ENCODE measurements at regions not wholly inside any gene's neighbourhood (a gene's known extent, or its start where the extent isn't known, plus 50 kb on each side); places are given as distances from the start of the nearest gene placed in this dataset.
A peak's percentile ranks its signal among the peaks of the same experiment; 100 is the strongest.

- no peak for DNase-seq
Observed at GRCh38 chr2:8159211-8159965, 522.5 kb upstream of the ID2 start.

DNA sequence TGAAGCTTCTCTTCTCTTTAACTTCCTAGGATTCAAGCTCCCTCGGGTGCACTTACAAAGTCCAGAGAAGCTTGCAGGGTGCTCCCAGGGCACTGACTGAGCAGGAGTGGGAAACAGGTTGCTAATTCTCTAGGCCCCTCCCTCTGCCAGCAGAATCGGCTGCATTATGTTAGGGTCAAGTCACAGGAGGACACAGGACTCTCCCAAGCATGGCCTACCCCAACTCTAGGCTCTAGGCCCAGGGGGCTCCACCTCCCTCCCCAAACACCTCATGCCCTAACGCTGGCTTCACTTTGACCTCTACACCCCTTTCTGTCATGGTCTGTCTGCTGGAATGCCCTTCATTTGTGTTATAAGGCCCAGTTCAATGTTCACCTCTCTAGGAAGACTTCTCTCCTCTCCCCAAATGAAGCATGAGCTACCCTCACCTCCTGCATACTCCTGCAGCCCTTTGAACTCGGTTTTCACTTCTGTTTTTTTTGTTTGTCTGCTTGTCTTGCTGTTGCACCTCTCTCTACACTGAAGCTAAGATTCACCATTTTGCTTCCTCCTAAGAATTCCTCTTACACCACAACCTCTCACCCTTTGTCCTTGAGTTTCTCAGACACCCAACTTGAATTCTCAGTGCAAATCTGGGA is 521.8 kb upstream of the ID2 start:
- no peak for DNase-seq

DNA sequence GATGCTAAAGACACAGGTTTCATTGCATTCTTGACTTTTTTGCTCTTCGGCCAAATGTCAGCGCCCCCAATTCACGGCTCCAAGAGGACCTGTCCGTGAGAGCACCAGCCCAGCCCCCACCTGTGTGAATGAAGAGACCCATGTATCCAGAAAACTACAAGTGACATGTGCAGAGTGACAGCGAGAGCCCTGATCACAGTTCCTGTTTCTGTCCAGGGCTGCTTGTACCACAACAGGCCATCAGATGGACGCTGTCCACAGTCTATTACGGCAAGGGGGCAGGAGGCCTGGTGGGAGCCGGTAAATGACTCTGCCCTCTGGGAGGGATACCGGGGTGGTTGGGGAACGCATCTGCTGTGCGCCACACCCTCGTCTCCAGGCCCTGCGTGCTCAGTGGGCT is 520.9 kb upstream of the ID2 start:
- no peak for DNase-seq

DNA sequence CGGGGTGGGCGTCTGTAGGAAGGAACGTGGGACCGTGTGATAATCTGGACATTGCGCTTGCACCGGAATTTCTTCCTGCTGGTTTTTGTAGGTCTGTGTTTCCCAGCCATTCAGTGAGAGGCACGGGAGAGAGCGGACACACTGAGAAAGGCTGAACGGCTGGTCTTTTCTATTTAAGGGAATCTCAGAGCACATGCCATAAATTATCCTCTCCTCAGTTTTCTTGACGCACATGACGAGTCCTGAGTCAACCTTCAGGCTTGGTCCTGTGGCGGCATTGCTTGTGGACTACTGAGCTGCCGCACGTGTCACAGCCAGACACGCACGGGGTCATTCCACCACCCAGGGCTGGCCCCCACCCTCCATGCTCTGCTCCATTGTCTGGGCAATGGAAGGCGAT is 519.3 kb upstream of the ID2 start:
- no peak for DNase-seq

DNA sequence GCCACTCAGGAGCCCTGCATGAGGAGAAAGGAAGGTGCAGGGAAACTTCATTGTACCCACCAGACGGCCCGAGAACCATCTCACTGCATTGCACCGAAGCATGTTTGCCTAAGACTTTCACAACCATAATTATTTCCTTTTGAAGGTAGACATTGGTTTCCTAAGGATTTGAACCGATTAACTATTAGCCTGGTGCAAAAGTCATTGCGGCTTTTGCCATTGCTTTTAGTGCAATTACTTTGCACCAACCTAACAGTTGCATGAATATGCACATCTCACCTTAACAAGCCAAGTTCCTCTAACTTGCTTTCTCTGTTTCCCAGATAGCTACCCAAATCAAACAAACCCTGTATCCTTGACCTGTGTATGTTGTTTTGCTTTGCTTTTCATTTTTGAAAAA is 516.3 kb upstream of the ID2 start:
- no peak for DNase-seq

DNA sequence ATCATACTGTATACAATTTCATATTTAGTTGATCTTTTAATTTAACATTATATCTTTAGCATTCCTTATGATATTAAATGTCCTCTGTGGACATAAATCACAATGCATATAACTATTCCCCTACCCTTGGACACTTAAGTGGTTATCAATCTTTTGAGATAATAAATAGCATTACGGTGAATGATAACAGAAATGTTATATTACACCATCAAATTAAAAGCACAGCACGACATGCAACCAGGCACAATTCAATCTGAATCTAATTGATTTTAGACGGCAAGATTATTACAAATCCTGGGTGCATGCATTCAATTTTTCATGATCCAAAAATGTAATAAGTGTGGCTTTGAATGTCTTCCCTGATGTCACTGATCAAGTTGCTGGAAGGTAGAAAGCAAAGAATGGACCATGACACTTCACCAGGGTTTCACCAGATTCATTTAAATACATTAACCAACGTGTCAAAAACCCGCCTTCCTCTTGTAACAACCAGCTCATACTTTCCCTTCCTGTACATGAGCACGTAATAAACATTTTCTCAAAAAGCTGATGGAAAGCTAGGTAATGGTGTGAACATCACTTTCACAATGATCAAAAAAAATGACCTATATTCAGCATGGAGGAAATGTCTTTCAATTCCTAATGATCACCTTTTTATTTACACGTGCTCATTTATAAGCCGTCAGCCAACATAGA is 513.7 kb upstream of the ID2 start:
- no peak for DNase-seq

- DNase-seq, result no peak
Observed at GRCh38 chr2:8168876-8169424, 512.9 kb upstream of the ID2 start.

- peak; percentile 22 for DNase-seq
Observed at GRCh38 chr2:8169443-8169842, 512.4 kb upstream of the ID2 start.

DNA sequence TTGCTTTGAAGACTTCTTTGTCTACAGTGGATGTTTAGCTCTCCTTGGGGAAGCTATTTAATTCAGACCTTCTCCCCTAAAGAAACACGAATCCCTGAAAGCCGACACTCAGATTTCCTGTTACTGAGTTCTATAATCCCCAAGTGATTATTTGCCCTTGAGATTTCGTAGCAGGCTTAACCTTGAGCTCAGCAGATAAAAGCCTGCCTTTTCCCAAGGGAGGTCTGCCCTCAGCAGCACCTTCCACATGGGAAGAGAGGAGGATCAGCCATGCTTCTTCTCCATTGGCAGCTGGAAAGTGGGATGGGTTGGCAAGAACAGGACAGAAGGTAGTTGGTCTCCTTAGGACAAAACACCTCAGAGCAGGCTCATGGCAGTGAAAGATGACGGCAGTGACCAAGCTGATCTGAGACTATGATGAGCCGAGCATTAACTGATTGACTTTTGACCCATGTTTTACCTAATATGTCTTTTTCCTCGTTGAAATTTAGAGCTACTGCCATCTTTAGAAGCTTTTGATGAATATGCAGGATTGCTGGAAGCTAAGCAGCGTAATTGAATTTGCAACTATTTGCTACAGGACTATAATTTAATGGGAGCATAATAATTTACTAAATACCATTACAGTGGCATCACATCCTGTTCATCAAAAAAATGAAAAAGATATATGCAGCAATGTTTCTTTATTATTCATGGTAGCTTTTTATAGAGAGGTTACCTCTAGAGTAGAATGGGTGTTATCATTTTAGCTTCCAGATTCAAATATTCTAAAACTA is 511.1 kb upstream of the ID2 start:
- DNase-seq, result no peak

- DNase-seq, result peak; percentile 55
Observed at GRCh38 chr2:8171608-8172007, 510.2 kb upstream of the ID2 start.

GRCh38 chr2:8172661-8173060 is 509.2 kb upstream of the ID2 start:
- DNase-seq, result no peak

- DNase-seq, result peak; percentile 82
Observed at GRCh38 chr2:8174641-8175257, 507.1 kb upstream of the ID2 start.

GRCh38 chr2:8176887-8177286 is 505.0 kb upstream of the ID2 start:
- DNase-seq, result no peak

DNA sequence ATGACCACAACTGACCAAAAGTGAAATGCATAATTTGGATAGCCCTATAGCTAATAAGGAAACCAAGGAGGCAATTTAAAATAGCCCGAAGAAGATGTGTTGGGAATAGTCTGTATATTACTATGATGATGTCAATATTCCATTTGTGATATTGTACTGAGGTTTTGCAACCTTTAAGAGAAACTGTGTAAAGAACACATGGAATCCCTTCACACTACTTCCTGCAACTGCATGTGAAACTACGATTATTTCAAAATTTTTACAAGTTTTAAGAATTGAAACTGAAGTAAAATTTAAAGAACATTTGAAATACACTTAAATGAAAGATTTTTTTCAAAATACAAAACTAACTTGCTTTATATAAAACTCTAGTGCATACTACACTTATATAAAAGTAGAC is 504.3 kb upstream of the ID2 start:
- DNase-seq, result no peak

DNA sequence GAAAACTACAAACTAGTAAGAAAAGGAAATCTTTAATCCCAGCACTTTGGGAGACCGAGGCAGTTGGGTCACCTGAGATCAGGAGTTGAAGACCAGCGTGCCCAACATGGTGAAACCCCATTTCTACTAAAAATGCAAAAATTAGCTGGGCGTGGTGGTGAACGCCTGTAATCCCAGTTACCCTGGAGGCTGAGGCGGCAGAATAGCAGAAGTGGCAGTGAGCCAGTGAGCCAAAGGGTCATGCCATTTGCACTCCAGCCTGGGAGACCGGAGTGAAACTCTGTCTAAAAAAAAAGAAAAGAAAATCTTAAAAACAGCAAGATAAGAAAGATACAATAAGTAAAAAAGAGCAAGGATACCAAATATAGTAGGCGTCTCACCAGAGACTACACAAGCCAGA is 502.9 kb upstream of the ID2 start:
- DNase-seq, result no peak

DNA sequence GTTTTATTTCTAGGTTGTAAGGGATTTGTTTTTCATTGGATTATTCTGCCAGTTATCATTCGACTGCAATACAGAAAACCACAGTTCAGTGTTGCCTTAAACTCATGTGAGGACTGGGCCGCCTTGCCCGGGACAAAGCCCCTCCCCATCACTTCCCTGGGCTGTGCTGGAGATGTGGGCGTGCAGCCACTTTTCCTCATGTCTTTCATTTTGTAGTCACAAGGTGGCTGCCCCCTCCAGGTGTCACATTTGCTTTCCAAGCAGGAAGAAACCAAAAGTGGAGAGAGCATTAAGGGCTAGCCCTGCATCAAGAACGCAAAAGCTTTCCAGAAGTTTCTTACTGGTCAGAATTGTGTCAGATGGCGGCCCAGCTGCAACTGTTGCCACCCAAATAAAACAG is 492.5 kb upstream of the ID2 start:
- DNase-seq, result no peak

- no peak for DNase-seq
Observed at GRCh38 chr2:8190279-8190678, 491.6 kb upstream of the ID2 start.

- DNase-seq, result no peak
Observed at GRCh38 chr2:8191427-8191826, 490.4 kb upstream of the ID2 start.

DNA sequence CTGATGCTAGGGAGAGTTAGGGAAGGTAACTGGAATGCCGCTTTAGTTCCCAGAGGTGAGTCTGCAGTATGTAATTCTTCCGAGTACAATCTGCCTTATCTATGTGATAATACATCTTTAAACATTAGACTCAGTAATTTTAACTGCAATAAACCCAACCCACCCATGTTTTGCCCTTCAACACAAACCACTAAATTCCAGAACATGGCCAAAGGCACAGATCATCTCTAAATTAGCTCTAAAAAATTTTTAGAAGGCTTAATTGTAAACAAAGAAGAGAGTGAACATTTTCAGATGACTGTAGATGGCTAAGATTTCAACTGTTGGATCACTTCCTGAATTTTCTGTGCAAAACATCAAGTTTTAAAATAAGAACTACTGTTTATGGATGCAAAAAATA is 488.7 kb upstream of the ID2 start:
- no peak for DNase-seq

- no peak for DNase-seq
Observed at GRCh38 chr2:8193686-8194615, 487.9 kb upstream of the ID2 start.

- no peak for DNase-seq
Observed at GRCh38 chr2:8195784-8196183, 486.1 kb upstream of the ID2 start.

DNA sequence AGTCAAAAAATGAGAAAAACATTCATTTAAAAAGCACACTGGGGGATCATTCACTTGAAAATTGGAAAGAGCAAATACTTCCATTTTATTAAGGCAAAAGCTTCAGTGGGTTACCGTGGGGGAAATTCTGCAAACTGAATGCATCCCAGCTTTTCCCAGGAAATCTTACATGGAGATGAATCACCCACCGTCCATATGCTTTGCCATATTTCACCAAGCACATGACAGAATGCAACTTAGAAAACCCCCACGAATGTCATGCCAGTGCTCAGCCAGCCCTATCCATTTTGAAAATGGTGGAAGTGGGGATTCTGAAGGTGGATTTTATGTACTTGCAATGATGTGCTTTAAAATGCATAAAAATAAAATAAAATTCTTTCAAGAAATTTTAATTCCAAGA is 485.5 kb upstream of the ID2 start:
- no peak for DNase-seq

All from kidney glomerular epithelial cell (primary cell).